HepG2 (cell line): ENCODE measurements at regions not wholly inside any gene's neighbourhood (a gene's known extent, or its start where the extent isn't known, plus 50 kb on each side); places are given as distances from the start of the nearest gene placed in this dataset.
A peak's percentile ranks its signal among the peaks of the same experiment; 100 is the strongest.

Experiments used
- HINFP ChIP-seq: sonication (generic); formaldehyde crosslinking; IDR thresholded peaks from 2 replicates; pipeline ENCODE4 v1.4.0; 2020; ENCODE audit warnings: low read depth, mild to moderate bottlenecking, missing genetic modification reagents
- HMGXB4 ChIP-seq, 2 experiments: sonication (generic) in 1 of 2; formaldehyde crosslinking in 1 of 2; IDR thresholded peaks; 2 replicates each; pipeline versions ENCODE4 v1.4.0 to v1.6.1; 2018 to 2020; ENCODE audit warnings: missing genetic modification reagents in 2 of 2, borderline replicate concordance in 1 of 2, low read depth in 1 of 2, mild to moderate bottlenecking in 1 of 2, missing biosample characterization in 1 of 2
- ISL2 ChIP-seq: sonication (generic); formaldehyde crosslinking; IDR thresholded peaks from 2 replicates; pipeline ENCODE4 v1.5.0; 2020; ENCODE audit warnings: missing genetic modification reagents
- MAX ChIP-seq: IDR thresholded peaks from 2 replicates; pipeline ENCODE4 v1.6.1; 2012; ENCODE audit warnings: inconsistent platforms
- NFKB2 ChIP-seq: sonication (generic); formaldehyde crosslinking; IDR thresholded peaks from 2 replicates; pipeline ENCODE4 v1.4.0; 2020; ENCODE audit warnings: missing genetic modification reagents, borderline replicate concordance
- NONO ChIP-seq, 2 experiments: fragments of 450-650 bp in 1 of 2; sonication (generic) in 1 of 2; formaldehyde crosslinking in 1 of 2; IDR thresholded peaks in 1 of 2; conservative IDR thresholded peaks in 1 of 2; 2 replicates each; pipeline versions ENCODE4 v1.6.1 to v1.8.0; 2017 to 2022; ENCODE audit warnings: mild to moderate bottlenecking in 1 of 2, missing genetic modification reagents in 1 of 2, moderate library complexity in 1 of 2
- PHF5A ChIP-seq: IDR thresholded peaks from one replicate; pipeline ENCODE4 v1.6.1; 2018; ENCODE audit warnings: low read depth, missing genetic modification reagents; ENCODE audit not compliant: unreplicated experiment
- SCMH1 ChIP-seq: sonication (generic); formaldehyde crosslinking; IDR thresholded peaks from 2 replicates; pipeline ENCODE4 v1.9.0; 2021; ENCODE audit warnings: missing genetic modification reagents, mild to moderate bottlenecking, borderline replicate concordance
- THAP9 ChIP-seq: sonication (generic); formaldehyde crosslinking; IDR thresholded peaks from 2 replicates; pipeline ENCODE4; 2020; ENCODE audit warnings: missing genetic modification reagents, mild to moderate bottlenecking, borderline replicate concordance
- ZFP82 ChIP-seq: sonication (generic); formaldehyde crosslinking; IDR thresholded peaks from 2 replicates; pipeline ENCODE4 v1.5.1; 2020; ENCODE audit warnings: mild to moderate bottlenecking, missing genetic modification reagents, borderline replicate concordance
- ZFP90 ChIP-seq: sonication (generic); formaldehyde crosslinking; IDR thresholded peaks from 2 replicates; pipeline ENCODE4 v1.8.0; 2022; ENCODE audit warnings: missing genetic modification reagents, mild to moderate bottlenecking, inconsistent platforms, borderline replicate concordance
- ZNF232 ChIP-seq: sonication (generic); formaldehyde crosslinking; IDR thresholded peaks from 2 replicates; pipeline ENCODE4 v1.4.0; 2020; ENCODE audit warnings: missing genetic modification reagents, borderline replicate concordance
- ZNF382 ChIP-seq: sonication (generic); formaldehyde crosslinking; IDR thresholded peaks from 2 replicates; pipeline ENCODE4 v1.5.0; 2020; ENCODE audit warnings: missing genetic modification reagents, mild to moderate bottlenecking, borderline replicate concordance
- ZNF468 ChIP-seq: sonication (generic); formaldehyde crosslinking; IDR thresholded peaks from 2 replicates; pipeline ENCODE4 v1.8.0; 2022; ENCODE audit warnings: mild to moderate bottlenecking, moderate library complexity, missing genetic modification reagents
- ZZZ3 ChIP-seq: sonication (generic); formaldehyde crosslinking; IDR thresholded peaks from 2 replicates; pipeline ENCODE4 v1.4.0; 2020; ENCODE audit warnings: missing genetic modification reagents, mild to moderate bottlenecking, borderline replicate concordance

GRCh38 chr2:43000242-43001054, 208.1 kb upstream of the HAAO start (continued):
- no peak for TF ChIP-seq SCMH1 (CRISPR knock-in tag)
- TF ChIP-seq NONO (IDR thresholded peaks at IDR 0.05): no peak
- TF ChIP-seq NONO (CRISPR knock-in tag; conservative IDR thresholded peaks at IDR 0.05): peak; percentile 62
- peak; percentile 92; the same call in 1 of the 2 replicates for TF ChIP-seq ZNF468 (CRISPR knock-in tag)
- peak; percentile 35; the same call in 1 of the 2 replicates for TF ChIP-seq ISL2 (CRISPR knock-in tag)
- peak; percentile 85 for TF ChIP-seq THAP9 (CRISPR knock-in tag)
- no peak for TF ChIP-seq ZNF382 (CRISPR knock-in tag)
- peak; percentile 26; the same call in 1 of the 2 replicates for TF ChIP-seq NFKB2 (CRISPR knock-in tag)
- peak; percentile 34 for TF ChIP-seq PHF5A (CRISPR knock-in tag)
- TF ChIP-seq HINFP (CRISPR knock-in tag): no peak; the same call in 1 of the 2 replicates
- TF ChIP-seq HMGXB4 (CRISPR knock-in tag; IDR thresholded peaks at IDR 0.05; ENCODE audit: borderline replicate concordance in 1 of 2, low read depth in 1 of 2): 0 out of 4 replicates have a peak, but pooled peaks of 1 of the 2 experiments have one; percentile 13
- TF ChIP-seq ZFP82 (CRISPR knock-in tag): no peak
- 0 out of 2 replicates have a peak, but pooled peaks have one; percentile 47 for TF ChIP-seq ZNF232 (CRISPR knock-in tag)
- 0 out of 2 replicates have a peak, but pooled peaks have one; percentile 38 for TF ChIP-seq ZFP90 (CRISPR knock-in tag)
- no peak; the same call in 1 of the 2 replicates for TF ChIP-seq ZZZ3 (CRISPR knock-in tag)
- TF ChIP-seq MAX: peak; percentile 92
